HG02623 (cell line): ENCODE measurements at regions not wholly inside any gene's neighbourhood (a gene's known extent, or its start where the extent isn't known, plus 50 kb on each side); places are given as distances from the start of the nearest gene placed in this dataset.
"Not testable (repeated sequence)": the region's sequence is repeated elsewhere in the genome, so short reads cannot be mapped to it uniquely, and the experiment has no call there.

Experiments used
- ATAC-seq: cut with Tn5 transposase; IDR thresholded peaks from one replicate; pipeline ENCODE4 v1.9.1; 2021; ENCODE audit warnings: moderate library complexity; ENCODE audit not compliant: unreplicated experiment

GRCh38 chr2:221777119-221777518, 205.0 kb upstream of the EPHA4 start:
- no peak for ATAC-seq

GRCh38 chr2:221775096-221775495, 203.0 kb upstream of the EPHA4 start:
- no peak for ATAC-seq

DNA sequence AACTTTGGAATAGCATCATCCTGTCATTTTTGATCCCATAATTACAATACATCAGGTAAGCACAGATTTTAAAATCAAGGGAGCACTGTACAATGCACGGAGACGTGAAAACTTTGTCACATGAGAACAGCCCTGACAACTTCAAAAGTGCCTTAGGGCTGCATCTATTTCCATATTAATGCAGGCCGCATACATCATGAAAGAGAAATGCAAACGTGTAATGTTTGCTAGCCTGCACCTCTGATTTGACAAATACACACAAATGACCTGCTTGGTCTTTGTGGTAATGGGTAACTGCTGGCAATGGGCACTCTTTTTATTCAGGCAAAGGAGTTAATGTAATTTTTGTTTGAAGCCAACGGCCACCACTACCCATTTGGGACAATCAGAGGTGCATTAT, 202.0 kb upstream of the EPHA4 start:
- ATAC-seq = no peak

- ATAC-seq = no peak
Observed at GRCh38 chr2:221771297-221771696, 199.2 kb upstream of the EPHA4 start.

DNA sequence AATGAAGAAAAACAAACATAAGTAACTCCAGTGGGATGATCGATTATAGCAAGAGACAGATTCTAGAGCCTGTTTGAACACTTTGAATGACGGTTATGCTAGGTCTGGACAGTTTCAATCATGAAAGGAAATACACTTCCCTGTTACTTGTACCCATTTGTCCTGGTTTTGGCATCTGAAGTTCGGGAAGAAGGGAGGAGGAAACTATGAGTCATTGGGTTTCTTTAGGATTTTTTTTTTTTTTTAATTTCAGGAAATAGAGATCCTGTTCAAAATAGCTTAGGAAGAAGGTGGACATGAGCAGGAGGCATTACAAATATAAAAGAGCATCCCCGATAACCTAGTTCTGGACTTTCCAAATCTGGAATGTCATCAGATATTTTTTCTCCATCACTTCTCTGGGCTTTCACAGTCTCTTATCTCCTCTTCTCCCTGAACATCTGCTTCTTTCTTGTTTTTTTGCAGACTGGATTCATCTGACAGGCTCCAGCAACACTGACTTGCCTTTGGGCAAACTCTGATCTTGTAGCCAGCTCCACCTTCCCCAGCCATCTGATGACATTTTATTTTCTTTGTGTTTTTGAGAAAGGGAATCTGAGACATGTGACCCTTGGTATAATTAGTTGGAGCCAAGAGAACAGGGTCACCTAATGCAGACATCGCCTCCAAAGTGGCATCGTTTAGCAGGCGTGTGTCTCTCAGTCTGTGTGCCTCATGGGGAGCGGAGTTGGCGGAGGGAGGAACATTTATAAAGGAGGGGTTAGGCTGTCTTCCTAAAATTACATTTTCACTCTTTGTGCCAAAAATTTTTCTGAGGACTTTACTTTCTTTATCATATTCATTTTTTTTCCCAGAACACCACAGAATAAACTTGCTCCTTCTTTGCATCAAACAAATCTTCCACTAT, 195.3 kb upstream of the EPHA4 start:
- no peak for ATAC-seq

GRCh38 chr2:221762496-221762895, 190.4 kb upstream of the EPHA4 start:
- no peak for ATAC-seq

DNA sequence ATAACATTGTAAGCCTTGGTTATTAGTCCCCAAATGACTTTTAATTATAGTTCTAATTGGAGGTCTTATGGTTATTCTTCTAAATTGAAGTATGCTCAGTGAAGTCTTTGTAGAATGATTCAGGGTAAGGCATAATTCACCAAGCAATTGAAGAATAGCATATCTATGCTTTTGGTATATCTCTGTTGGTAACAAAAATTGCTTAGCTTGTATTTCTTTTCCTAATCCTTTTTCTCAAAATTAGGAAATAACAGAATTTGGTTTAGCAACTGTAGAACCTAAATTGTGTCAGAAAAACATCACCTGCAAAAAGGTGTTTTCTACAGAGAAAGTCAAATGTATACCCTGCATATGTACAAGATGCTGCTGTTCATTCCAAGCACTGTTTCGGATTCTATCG, 189.2 kb upstream of the EPHA4 start:
- no peak for ATAC-seq

DNA sequence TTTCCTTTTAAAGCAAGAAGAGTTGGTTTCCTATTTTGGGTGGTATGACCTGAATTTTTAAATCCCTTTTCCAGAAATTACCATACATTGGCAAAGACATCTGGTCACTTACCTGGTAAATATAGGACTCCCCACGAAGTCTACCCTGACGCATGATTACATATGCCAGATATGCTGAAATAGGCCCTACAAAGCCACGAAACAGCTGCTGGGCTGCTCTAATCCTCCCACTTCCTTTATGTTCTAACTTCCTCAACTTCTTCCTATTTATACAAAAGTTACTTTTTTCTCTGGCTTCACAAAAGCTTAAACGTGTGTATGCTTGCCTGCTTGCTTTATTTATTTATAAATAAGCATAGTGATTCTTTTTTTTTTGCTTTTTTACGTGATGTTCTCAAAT, 186.0 kb upstream of the EPHA4 start:
- no peak for ATAC-seq

GRCh38 chr2:221753401-221753800, 181.3 kb upstream of the EPHA4 start:
- ATAC-seq = no peak

- ATAC-seq = no peak
Observed at GRCh38 chr2:221752781-221753180, 180.7 kb upstream of the EPHA4 start.

- ATAC-seq = no peak
Observed at GRCh38 chr2:221750316-221750715, 178.2 kb upstream of the EPHA4 start.

DNA sequence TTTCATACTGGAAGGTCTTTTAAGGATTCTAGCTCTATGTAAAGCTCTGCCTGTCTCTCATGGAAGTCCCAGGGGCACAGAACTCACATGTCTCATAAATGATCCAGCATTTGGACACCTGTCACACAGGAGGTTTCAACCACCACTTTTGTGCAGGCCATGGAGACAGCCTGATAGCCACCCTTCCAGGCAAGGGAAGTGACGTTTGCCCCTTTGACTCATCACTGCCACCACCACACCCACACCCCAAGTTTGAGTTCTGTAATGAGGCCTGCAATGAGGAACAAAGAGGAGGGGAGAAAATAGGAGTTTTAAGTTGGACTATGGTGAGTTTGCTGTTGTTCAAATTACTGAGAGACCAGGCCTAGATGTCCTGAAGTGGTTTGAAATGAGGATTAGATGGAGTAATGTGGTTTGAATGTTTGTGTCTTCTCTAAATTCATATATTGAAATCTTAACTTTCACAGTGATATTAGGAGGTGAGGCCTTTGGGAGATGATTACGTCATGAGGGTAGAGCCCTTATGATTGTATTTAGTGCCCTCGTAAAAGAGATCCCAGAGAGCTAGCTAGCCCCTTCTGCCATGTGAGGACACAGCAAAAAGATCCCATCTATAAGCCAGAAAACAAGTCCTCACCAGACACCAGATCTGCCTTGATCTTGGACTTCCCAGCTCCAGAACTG, 175.3 kb upstream of the EPHA4 start:
- peak; percentile 84 for ATAC-seq

DNA sequence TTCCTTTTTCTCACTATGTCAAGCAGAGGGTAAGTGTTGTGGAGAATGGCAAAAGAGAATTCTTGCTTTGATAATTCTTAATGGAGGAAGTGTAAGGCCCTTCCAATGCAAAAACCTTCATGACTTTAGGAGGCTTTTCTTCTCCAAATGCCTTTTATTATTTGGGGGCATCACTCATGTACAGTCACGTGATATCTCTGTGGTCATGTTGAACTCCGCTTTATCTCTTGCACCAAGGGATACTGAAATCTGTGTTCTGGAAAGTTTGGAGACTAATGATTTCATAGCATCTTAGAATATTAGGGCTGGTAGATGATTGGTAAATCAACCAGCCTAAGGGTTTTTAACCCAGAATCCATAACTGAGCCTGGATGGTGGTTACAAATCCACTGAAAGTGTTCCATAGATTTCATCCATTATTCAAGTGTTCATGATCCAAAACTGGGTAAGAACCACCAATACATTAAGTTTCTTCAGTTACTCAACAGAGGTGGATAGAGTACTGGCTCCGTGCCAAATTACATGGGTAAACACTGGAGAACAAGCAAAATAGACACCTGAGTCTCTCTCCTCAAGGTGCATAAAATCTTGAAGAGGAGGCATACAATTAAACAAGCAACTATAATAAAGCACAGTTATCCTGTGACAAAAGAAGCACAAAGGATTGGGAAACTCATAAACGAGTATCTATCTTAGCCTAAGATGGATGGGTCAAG, 169.6 kb upstream of the EPHA4 start:
- ATAC-seq = no peak

DNA sequence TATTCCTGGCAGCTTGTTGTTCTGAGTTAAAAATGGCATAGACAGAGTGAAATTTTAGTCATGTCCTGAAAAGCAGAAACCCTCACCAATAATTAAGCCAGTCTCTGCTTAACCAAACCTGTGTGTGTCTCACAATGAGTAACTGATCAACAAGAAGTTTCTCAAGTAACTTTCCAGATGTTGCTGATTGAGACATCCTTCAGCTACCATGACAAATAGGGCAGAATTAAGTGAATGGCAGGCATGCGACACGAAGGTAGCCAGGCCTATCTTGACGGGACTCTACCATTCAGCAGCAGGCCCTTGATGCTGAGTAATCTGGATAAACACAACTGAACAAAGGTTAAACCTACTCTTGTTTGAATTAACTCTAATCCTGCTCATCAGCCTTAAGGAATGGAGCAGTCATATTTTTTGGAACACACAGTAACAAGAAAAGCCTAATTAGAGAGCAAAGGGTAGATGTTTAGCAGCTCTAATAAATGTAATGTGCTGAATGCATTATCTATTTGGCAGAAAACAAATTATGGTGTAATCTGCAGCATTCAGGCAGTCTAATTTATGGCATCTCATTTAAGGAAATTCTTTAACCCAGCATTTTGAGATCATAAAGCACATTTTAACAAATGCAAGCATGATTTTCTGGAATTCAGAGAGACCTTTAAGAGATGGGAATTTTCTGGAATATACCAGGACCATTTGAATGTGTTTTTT, 159.5 kb upstream of the EPHA4 start:
- peak; percentile 70 for ATAC-seq

DNA sequence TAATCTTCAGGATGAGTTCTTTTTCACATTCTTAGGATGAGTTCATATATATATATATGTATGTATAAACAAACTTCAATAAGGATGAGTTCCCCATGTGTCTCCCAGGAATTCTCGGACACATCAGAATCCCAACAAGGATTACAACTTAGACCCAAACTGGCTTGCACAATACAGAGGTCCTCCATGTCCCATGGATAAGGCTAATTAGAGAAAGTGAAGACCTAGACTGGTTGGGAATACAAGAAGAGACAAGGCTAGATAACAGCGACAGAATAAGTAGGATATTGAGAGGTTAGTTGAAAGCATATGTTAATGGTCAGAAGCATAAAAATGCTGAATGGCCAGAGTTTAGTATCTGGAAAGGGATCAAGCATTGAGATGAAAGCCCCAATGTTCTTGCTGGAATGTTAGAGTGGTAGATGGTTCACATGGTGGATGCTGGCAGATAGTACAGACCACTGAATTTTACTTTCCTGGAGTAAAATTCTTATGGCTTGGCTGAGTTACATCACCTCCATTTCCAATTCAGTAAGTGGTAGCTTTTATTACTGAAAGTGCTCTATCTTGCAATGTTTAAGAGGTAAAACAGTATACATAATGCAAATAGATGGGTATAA, 154.9 kb upstream of the EPHA4 start:
- no peak for ATAC-seq

DNA sequence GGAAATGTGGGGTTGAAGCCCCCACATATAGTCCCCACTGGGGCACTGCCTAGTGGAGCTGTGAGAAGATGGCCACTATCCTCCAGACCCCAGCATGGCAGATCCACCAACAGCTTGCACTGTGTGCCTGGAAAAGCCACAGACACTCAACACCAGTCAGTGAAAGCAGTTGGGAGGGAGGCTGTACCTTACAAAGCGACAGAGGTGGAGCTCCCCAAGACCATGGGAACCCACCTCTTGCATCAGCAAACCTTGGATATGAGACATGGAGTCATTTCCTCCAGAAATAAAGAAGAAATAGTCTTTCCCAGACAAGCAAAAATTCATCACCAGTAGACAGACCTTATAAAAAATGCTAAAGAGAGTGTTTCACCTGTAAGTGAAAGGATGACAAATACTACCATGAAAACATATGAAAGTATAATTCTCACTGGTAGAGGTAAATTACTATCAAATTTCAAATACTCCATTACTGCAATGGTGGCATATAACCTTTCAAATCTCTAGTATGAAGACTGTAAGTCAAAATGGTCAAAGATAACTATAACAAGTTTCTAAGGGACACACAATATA, 152.6 kb upstream of the EPHA4 start:
- ATAC-seq = no peak

GRCh38 chr2:221724117-221724516, 152.0 kb upstream of the EPHA4 start:
- ATAC-seq = not testable (repeated sequence)

DNA sequence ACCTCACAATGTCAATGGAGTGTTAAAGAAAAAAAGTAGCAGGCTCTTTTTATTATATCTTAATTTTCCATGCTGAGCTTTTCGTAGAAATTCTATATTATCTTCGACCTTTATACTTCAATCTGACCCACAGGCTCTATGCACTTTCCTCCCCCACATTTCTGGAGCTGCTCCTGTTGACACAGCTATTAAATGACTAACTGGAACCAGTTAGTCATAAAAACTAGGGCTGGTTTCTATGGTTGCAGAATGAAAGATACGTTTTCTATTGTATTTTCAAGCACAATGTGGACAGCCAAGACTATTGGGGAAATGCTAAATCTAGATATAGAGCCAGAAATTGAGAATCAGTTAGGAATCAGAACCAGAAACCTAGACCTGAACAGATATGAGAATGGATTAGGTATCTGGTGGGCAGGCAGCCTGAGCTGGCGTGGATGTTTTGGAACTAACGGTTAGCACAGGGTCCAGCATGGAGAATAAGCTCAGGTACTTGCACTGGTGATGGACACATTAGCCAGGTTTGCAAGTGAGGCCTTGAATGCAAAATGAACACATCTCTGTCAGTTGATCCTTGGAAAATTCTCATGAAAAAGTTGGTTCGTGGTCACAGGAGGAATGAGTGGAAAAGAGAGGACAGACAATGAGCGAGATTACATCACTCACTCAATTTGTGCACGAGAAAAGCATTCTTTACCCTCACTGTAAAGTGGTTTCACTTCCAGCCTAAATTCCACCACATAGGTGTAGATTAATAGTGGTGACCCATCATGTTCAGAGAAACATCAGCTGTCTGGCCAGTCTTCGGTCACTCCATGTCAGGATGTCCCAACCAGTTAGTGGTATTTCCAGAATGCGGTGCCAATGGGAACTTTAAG, 144.6 kb upstream of the EPHA4 start:
- no peak for ATAC-seq

- ATAC-seq = no peak
Observed at GRCh38 chr2:221715523-221716247, 143.6 kb upstream of the EPHA4 start.
